Epidermal melanocyte (primary cell): ENCODE measurements at regions not wholly inside any gene's neighbourhood (a gene's known extent, or its start where the extent isn't known, plus 50 kb on each side); places are given as distances from the start of the nearest gene placed in this dataset.

Source experiments
- DNase-seq: peaks from one replicate; pipeline ENCODE4 v3.0.0; 2011; ENCODE audit warnings: low spot score; ENCODE audit not compliant: insufficient read length

GRCh38 chr13:104043184-104043583 lies 977.0 kb upstream of the SLC10A2 start:
- peak; percentile 34 for DNase-seq

GRCh38 chr13:104034891-104035290 lies 968.7 kb upstream of the SLC10A2 start:
- DNase-seq: no peak

GRCh38 chr13:104025303-104025702 lies 959.1 kb upstream of the SLC10A2 start:
- DNase-seq: no peak

GRCh38 chr13:104024416-104025170 lies 958.4 kb upstream of the SLC10A2 start:
- no peak for DNase-seq

GRCh38 chr13:104021806-104022397 lies 955.7 kb upstream of the SLC10A2 start:
- no peak for DNase-seq

- DNase-seq: no peak
These were observed 951.1 kb upstream of the SLC10A2 start for GRCh38 chr13:104017317-104017716.

GRCh38 chr13:104015646-104016396 lies 949.6 kb upstream of the SLC10A2 start:
- no peak for DNase-seq

GRCh38 chr13:104014803-104015645 lies 948.8 kb upstream of the SLC10A2 start:
- DNase-seq: no peak

GRCh38 chr13:104011505-104012241 lies 945.5 kb upstream of the SLC10A2 start:
- no peak for DNase-seq

GRCh38 chr13:104008541-104009435 lies 942.6 kb upstream of the SLC10A2 start:
- no peak for DNase-seq

GRCh38 chr13:104008075-104008474 lies 941.9 kb upstream of the SLC10A2 start:
- DNase-seq: no peak

- no peak for DNase-seq
These were observed 940.4 kb upstream of the SLC10A2 start for GRCh38 chr13:104006625-104007075.

- no peak for DNase-seq
These were observed 938.4 kb upstream of the SLC10A2 start for GRCh38 chr13:104004572-104004971.

- no peak for DNase-seq
These were observed 936.0 kb upstream of the SLC10A2 start for GRCh38 chr13:104002216-104002615.

- no peak for DNase-seq
These were observed 935.5 kb upstream of the SLC10A2 start for GRCh38 chr13:104001766-104002165.

- no peak for DNase-seq
These were observed 930.5 kb upstream of the SLC10A2 start for GRCh38 chr13:103996733-103997132.

- DNase-seq: no peak
These were observed 917.7 kb upstream of the SLC10A2 start for GRCh38 chr13:103983948-103984347.

- DNase-seq: no peak
These were observed 910.2 kb upstream of the SLC10A2 start for GRCh38 chr13:103976371-103976770.

GRCh38 chr13:103973740-103974139 lies 907.5 kb upstream of the SLC10A2 start:
- no peak for DNase-seq
